GM13976 (cell line): ENCODE measurements at regions not wholly inside any gene's neighbourhood (a gene's known extent, or its start where the extent isn't known, plus 50 kb on each side); places are given as distances from the start of the nearest gene placed in this dataset.
"Not testable (repeated sequence)": the region's sequence is repeated elsewhere in the genome, so short reads cannot be mapped to it uniquely, and the experiment has no call there.

Source experiments
- DNase-seq: peaks from one replicate; pipeline ENCODE4 v3.0.0; 2012; ENCODE audit warnings: low spot score
- CTCF ChIP-seq: IDR thresholded peaks from 2 replicates; pipeline ENCODE4 v1.5.1; 2012; ENCODE audit warnings: borderline replicate concordance, mild to moderate bottlenecking; ENCODE audit not compliant: insufficient read depth; ENCODE audit errors: extremely low read depth, missing control alignments, control extremely low read depth
- in situ Hi-C: fragments of 300-500 bp; cut with MboI; formaldehyde crosslinking; loops from one replicate; pipeline ENCODE4 v1.12.0; 2022; ENCODE audit warnings: low sequenced_read_pairs, mixed read lengths, inconsistent platforms; ENCODE audit not compliant: unreplicated experiment

GRCh38 chr10:22816298-22816653 lies 101.9 kb upstream of the PIP4K2A start:
- no peak for TF ChIP-seq CTCF
- in situ Hi-C loops: no loop called here
- DNase-seq: no peak

- TF ChIP-seq CTCF: no peak
- in situ Hi-C loops: no loop called here
- no peak for DNase-seq
Measured at GRCh38 chr10:22810643-22811465, 96.5 kb upstream of the PIP4K2A start.

GRCh38 chr10:22807238-22807637 lies 92.9 kb upstream of the PIP4K2A start:
- no peak for TF ChIP-seq CTCF
- in situ Hi-C loops: no loop called here
- no peak for DNase-seq

GRCh38 chr10:22805304-22805703 lies 90.9 kb upstream of the PIP4K2A start:
- no peak for DNase-seq
- TF ChIP-seq CTCF: no peak
- in situ Hi-C loops: no loop called here

- in situ Hi-C loops: no loop called here
- TF ChIP-seq CTCF: no peak
- DNase-seq: no peak
Measured at GRCh38 chr10:22803261-22803885, 89.0 kb upstream of the PIP4K2A start.

- in situ Hi-C loops: no loop called here
- DNase-seq: no peak
- TF ChIP-seq CTCF: no peak
Measured at GRCh38 chr10:22801785-22802184, 87.4 kb upstream of the PIP4K2A start.

GRCh38 chr10:22797796-22798195 lies 83.4 kb upstream of the PIP4K2A start:
- in situ Hi-C loops, DNase-seq: not testable (repeated sequence)
